ENCODE measurements at regions not wholly inside any gene's neighbourhood (a gene's known extent, or its start where the extent isn't known, plus 50 kb on each side); places are given as distances from the start of the nearest gene placed in this dataset.

GRCh38 chr11:123365955-123366354, 64.1 kb upstream of the GRAMD1B start:
- peaks cover 4 to 27% of the 10 kb centered on the region in 2 donors for H3K27me3 Mint-ChIP-seq
- H3K36me3 ChIP-seq (ENCODE audit: insufficient read depth, low read length) = no peaks in the 10 kb centered on the region
- H3K4me3 Mint-ChIP-seq = no peak overlapping the region
- no peaks in the 10 kb centered on the region for H3K27me3 ChIP-seq (ENCODE audit: insufficient read depth, low read length)
- H3K9me3 ChIP-seq (ENCODE audit: control insufficient read depth in 1 of 2, low read length in 2 of 2) = no peaks in the 10 kb centered on the region
- H3K27ac ChIP-seq (ENCODE audit: low read depth, low read length) = no peak overlapping the region
- H3K27ac Mint-ChIP-seq = no peak overlapping the region
- intact Hi-C loops (cut with micrococcal nuclease) = no loop called here
- H3K4me1 Mint-ChIP-seq = peaks cover 0 to 12% (median 8%) of the 10 kb centered on the region in 4 donors
- POLR2A ChIA-PET (ENCODE audit: partially characterized antibody) = no interaction called here
- no peak for DNase-seq
- no peaks in the 10 kb centered on the region for H3K36me3 Mint-ChIP-seq
- CTCF ChIA-PET (ENCODE audit: partially characterized antibody) = no interaction called here
- no peaks in the 10 kb centered on the region for H3K4me1 ChIP-seq (ENCODE audit: insufficient read depth, low read length)
- no peak overlapping the region for H3K4me3 ChIP-seq (ENCODE audit: low read length in 2 of 2)
- H3K9me3 Mint-ChIP-seq = peaks cover 0 to under 1% (median 0%) of the 10 kb centered on the region in 8 donors

DNA sequence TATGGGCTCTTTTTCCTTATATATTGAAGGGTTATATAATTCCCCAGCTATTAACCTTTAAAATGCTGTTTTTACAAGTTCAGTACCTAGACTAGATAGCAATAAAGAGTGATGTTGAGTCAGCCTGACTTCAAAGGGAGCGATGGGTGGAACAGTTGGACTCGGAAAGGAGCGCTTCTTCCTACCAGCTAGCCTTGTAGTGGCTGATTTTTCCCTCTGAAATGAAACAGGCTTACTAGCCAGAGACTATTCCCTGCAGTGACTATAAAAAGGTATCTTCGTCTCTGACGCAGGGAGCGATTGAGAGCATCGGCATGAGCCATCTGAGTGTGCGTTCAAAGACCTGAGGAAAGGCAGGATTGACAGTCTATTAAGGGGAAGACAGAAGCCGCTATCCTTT, 66.0 kb upstream of the GRAMD1B start:
- Histone ChIP-seq H3K27me3 (ENCODE audit: insufficient read depth, low read length) (no peaks in the 10 kb centered on the region), H3K36me3 (ENCODE audit: insufficient read depth, low read length) (no peaks in the 10 kb centered on the region), H3K27ac (ENCODE audit: low read depth, low read length) (no peak overlapping the region), H3K4me1 (ENCODE audit: insufficient read depth, low read length) (no peaks in the 10 kb centered on the region), H3K4me3 (ENCODE audit: low read length in 2 of 2) (no peak overlapping the region), H3K9me3 (ENCODE audit: control insufficient read depth in 1 of 2, low read length in 2 of 2) (no peaks in the 10 kb centered on the region)
- H3K4me1 Mint-ChIP-seq = peaks cover 5 to 14% (median 13%) of the 10 kb centered on the region in 4 donors
- H3K27me3 Mint-ChIP-seq = peaks cover 10 to 32% of the 10 kb centered on the region in 2 donors
- H3K4me3 Mint-ChIP-seq = peak overlapping the region in 1 of 8 donors; percentile 13
- H3K36me3 Mint-ChIP-seq = no peaks in the 10 kb centered on the region
- ChIA-PET CTCF (ENCODE audit: partially characterized antibody) (no interaction called here), POLR2A (ENCODE audit: partially characterized antibody) (no interaction called here)
- no peak for DNase-seq
- no peak overlapping the region for H3K27ac Mint-ChIP-seq
- no peaks in the 10 kb centered on the region for H3K9me3 Mint-ChIP-seq
- intact Hi-C loops (cut with micrococcal nuclease) = no loop called here

DNA sequence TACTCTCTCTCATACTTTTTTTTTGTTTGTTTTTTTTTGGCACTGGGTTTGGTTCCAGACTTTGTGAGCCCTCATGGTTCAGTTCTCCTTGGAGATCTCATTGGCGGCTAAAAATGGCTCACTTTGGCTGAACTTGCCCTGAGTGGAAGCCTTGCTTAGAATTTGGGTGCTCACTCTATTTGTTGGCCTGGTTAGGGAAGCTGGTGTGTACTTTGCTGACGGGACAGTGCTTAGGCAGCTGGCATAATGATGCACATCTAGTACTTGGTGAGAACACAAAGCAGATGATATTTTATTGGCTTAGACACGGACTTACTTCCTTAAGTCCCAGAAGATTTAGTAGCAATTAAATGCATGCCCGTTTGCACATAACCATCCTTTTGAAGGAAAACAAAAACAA, 66.5 kb upstream of the GRAMD1B start:
- no peaks in the 10 kb centered on the region for H3K36me3 Mint-ChIP-seq
- no peaks in the 10 kb centered on the region for H3K9me3 Mint-ChIP-seq
- no peak for DNase-seq
- intact Hi-C loops (cut with micrococcal nuclease) = no loop called here
- peaks cover 3% of the 10 kb centered on the region for H3K4me1 ChIP-seq (ENCODE audit: insufficient read depth, low read length)
- H3K4me3 Mint-ChIP-seq = peak overlapping the region in 2 of 8 donors; percentile 48 to 49
- no peak overlapping the region for H3K4me3 ChIP-seq (ENCODE audit: low read length in 2 of 2)
- no peaks in the 10 kb centered on the region for H3K9me3 ChIP-seq (ENCODE audit: control insufficient read depth in 1 of 2, low read length in 2 of 2)
- no peak overlapping the region for H3K27ac Mint-ChIP-seq
- no peak overlapping the region for H3K27ac ChIP-seq (ENCODE audit: low read depth, low read length)
- ChIA-PET POLR2A (ENCODE audit: partially characterized antibody) (no interaction called here), CTCF (ENCODE audit: partially characterized antibody) (no interaction called here)
- H3K27me3 Mint-ChIP-seq = peaks cover 10 to 32% of the 10 kb centered on the region in 2 donors
- H3K27me3 ChIP-seq (ENCODE audit: insufficient read depth, low read length) = no peaks in the 10 kb centered on the region
- H3K4me1 Mint-ChIP-seq = peaks cover 5 to 18% (median 14%) of the 10 kb centered on the region in 4 donors
- H3K36me3 ChIP-seq (ENCODE audit: insufficient read depth, low read length) = no peaks in the 10 kb centered on the region

DNA sequence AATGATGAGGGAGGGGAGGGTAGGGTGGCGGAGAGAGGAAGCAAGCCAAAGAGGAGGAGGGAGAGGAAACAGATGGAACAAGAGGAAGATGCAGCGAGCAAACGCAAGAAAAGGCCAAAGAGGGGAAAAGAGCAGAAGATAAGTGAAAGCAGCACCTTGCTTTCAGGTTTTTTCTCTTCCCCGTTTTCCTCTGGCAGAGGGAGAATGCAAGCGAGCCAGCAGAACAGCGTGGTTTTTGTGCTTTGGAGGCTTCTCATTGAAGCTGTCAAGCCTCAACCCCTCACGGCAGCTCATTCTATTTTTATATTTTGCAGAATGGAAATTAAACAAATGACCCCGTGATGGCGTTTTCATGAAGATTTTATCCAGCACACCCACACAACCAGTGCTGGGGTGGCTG, 67.1 kb upstream of the GRAMD1B start:
- H3K27me3 ChIP-seq (ENCODE audit: insufficient read depth, low read length) = no peaks in the 10 kb centered on the region
- H3K36me3 ChIP-seq (ENCODE audit: insufficient read depth, low read length) = no peaks in the 10 kb centered on the region
- no peak overlapping the region for H3K27ac ChIP-seq (ENCODE audit: low read depth, low read length)
- H3K9me3 ChIP-seq (ENCODE audit: control insufficient read depth in 1 of 2, low read length in 2 of 2) = no peaks in the 10 kb centered on the region
- Mint-ChIP-seq H3K36me3 (no peaks in the 10 kb centered on the region), H3K27ac (no peak overlapping the region), H3K27me3 (peaks cover 10 to 34% of the 10 kb centered on the region in 2 donors), H3K4me3 (peak overlapping the region in 6 of 8 donors; percentile 5 to 56 (median 40)), H3K9me3 (no peaks in the 10 kb centered on the region), H3K4me1 (peaks cover 8 to 21% (median 17%) of the 10 kb centered on the region in 4 donors)
- POLR2A ChIA-PET (ENCODE audit: partially characterized antibody) = no interaction called here
- H3K4me1 ChIP-seq (ENCODE audit: insufficient read depth, low read length) = peaks cover 5% of the 10 kb centered on the region
- intact Hi-C loops (cut with micrococcal nuclease) = no loop called here
- no peak for DNase-seq
- H3K4me3 ChIP-seq (ENCODE audit: low read length in 2 of 2) = no peak overlapping the region
- CTCF ChIA-PET (ENCODE audit: partially characterized antibody) = no interaction called here

DNA sequence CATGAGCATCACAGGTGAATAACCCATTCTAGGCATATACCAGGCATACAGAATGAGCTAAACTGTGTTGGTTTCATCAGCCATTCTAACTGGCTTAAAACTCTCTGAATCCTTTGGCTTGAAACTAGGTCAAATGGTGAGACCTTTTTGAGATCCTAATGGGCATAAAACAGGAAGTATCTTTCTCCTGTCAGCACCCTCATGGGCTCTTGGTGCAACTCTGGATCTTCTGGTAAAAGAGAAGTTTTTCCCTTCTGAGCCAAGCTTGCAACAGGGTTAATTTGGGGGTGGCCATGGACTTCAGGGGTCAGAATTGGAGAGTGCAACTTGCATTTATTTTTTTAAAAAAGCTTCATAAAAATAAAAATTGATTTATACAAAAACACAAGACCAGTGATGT, 67.9 kb upstream of the GRAMD1B start:
- H3K4me3 ChIP-seq (ENCODE audit: low read length in 2 of 2) = no peak overlapping the region
- H3K9me3 ChIP-seq (ENCODE audit: control insufficient read depth in 1 of 2, low read length in 2 of 2) = no peaks in the 10 kb centered on the region
- POLR2A ChIA-PET (ENCODE audit: partially characterized antibody) = no interaction called here
- CTCF ChIA-PET (ENCODE audit: partially characterized antibody) = interaction anchor here (1.0 to 1.1 kb wide), 2 partner anchors 45 to 73 kb away, joined by 3 to 4 read pairs; no protein-coding TSS in a partner anchor
- intact Hi-C loops (cut with micrococcal nuclease) = no loop called here
- Mint-ChIP-seq H3K4me3 (no peak overlapping the region), H3K27me3 (peaks cover 11 to 33% of the 10 kb centered on the region in 2 donors), H3K27ac (no peak overlapping the region), H3K9me3 (no peaks in the 10 kb centered on the region), H3K4me1 (peaks cover 15 to 28% (median 21%) of the 10 kb centered on the region in 4 donors), H3K36me3 (no peaks in the 10 kb centered on the region)
- H3K27ac ChIP-seq (ENCODE audit: low read depth, low read length) = no peak overlapping the region
- no peak for DNase-seq
- H3K27me3 ChIP-seq (ENCODE audit: insufficient read depth, low read length) = no peaks in the 10 kb centered on the region
- peaks cover 12% of the 10 kb centered on the region for H3K4me1 ChIP-seq (ENCODE audit: insufficient read depth, low read length)
- H3K36me3 ChIP-seq (ENCODE audit: insufficient read depth, low read length) = no peaks in the 10 kb centered on the region

DNA sequence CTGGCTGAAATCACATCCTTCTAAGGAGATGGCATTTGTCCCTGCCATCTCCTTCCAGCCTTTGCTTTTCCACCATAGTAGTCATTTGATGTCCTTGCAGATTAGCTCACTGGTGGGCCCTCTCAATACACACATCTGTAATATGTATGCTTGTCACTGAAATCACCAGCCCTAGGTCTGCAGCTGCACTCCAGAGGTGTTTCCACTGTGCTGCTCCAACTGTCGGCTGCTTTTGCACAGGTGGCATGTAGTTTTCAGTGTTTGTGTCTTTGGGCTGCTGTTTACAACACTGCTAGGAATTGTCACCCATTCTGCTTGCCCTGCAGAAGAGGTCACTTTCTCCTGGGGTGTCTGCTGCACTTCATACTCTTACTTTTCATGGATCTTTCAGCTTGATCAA, 69.0 kb upstream of the GRAMD1B start:
- no peak overlapping the region for H3K4me3 Mint-ChIP-seq
- Histone ChIP-seq H3K4me1 (ENCODE audit: insufficient read depth, low read length) (peaks cover 17% of the 10 kb centered on the region), H3K27me3 (ENCODE audit: insufficient read depth, low read length) (no peaks in the 10 kb centered on the region), H3K9me3 (ENCODE audit: control insufficient read depth in 1 of 2, low read length in 2 of 2) (no peaks in the 10 kb centered on the region), H3K36me3 (ENCODE audit: insufficient read depth, low read length) (no peaks in the 10 kb centered on the region), H3K27ac (ENCODE audit: low read depth, low read length) (no peak overlapping the region), H3K4me3 (ENCODE audit: low read length in 2 of 2) (no peak overlapping the region)
- H3K27me3 Mint-ChIP-seq = peaks cover 17 to 30% of the 10 kb centered on the region in 2 donors
- POLR2A ChIA-PET (ENCODE audit: partially characterized antibody) = no interaction called here
- DNase-seq = no peak
- H3K27ac Mint-ChIP-seq = peak overlapping the region in 1 of 7 donors; percentile 21
- H3K36me3 Mint-ChIP-seq = no peaks in the 10 kb centered on the region
- peaks cover 21 to 36% (median 26%) of the 10 kb centered on the region in 4 donors for H3K4me1 Mint-ChIP-seq
- CTCF ChIA-PET (ENCODE audit: partially characterized antibody) = no interaction called here
- H3K9me3 Mint-ChIP-seq = peaks cover 0 to 3% (median 0%) of the 10 kb centered on the region in 8 donors
- intact Hi-C loops (cut with micrococcal nuclease) = no loop called here

DNA sequence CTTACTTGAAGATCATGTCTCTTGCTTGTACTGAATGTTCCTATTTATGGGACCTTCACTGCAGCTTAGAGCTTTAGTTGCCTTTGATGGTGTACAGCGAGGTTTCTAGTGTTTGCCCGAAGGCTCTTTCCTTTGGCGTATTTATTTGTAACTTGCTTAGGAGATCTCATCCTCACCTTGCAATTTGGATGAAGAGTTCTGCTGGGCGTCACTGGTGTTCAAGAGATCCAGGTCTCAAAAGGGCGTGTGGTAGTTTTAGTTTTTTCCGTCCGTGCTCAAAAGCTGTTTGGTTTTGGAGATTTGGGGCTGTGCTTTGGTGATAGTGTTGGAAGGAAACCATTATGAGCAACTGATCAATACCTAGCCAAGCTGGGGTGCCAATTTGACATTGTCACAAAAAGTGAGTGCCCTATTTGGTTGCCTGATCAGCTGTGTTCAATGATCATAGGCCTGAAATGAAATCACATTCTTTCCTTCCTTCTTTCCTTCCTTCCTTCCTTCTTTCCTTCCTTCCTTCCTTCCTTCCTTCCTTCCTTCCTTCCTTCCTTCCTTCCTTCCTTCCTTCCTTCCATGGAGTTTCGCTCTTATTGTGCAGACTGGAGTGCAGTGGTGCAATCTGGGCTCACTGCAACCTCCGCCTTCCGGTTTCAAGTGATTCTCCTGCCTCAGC, 69.7 kb upstream of the GRAMD1B start:
- Histone ChIP-seq H3K9me3 (ENCODE audit: control insufficient read depth in 1 of 2, low read length in 2 of 2) (no peaks in the 10 kb centered on the region), H3K27ac (ENCODE audit: low read depth, low read length) (no peak overlapping the region), H3K36me3 (ENCODE audit: insufficient read depth, low read length) (no peaks in the 10 kb centered on the region), H3K27me3 (ENCODE audit: insufficient read depth, low read length) (no peaks in the 10 kb centered on the region), H3K4me1 (ENCODE audit: insufficient read depth, low read length) (peaks cover 17% of the 10 kb centered on the region), H3K4me3 (ENCODE audit: low read length in 2 of 2) (no peak overlapping the region)
- H3K4me3 Mint-ChIP-seq = peak overlapping the region in 4 of 8 donors; percentile 13 to 56 (median 32)
- DNase-seq = no peak
- H3K36me3 Mint-ChIP-seq = no peaks in the 10 kb centered on the region
- ChIA-PET POLR2A (ENCODE audit: partially characterized antibody) (no interaction called here), CTCF (ENCODE audit: partially characterized antibody) (interaction anchor here (1.7 kb wide), 1 partner anchor 47 kb away, joined by 4 read pairs; no protein-coding TSS in a partner anchor)
- H3K9me3 Mint-ChIP-seq = peaks cover 0 to 3% (median 0%) of the 10 kb centered on the region in 8 donors
- H3K4me1 Mint-ChIP-seq = peaks cover 21 to 36% (median 26%) of the 10 kb centered on the region in 4 donors
- H3K27ac Mint-ChIP-seq = no peak overlapping the region
- intact Hi-C loops (cut with micrococcal nuclease) = no loop called here
- H3K27me3 Mint-ChIP-seq = peaks cover 18 to 31% of the 10 kb centered on the region in 2 donors

All from CD4-positive, alpha-beta memory T cell (primary cell).